NOMO-1 treated with DMSO at 0.1 percent for 48 hours (cell line): ENCODE measurements at regions not wholly inside any gene's neighbourhood (a gene's known extent, or its start where the extent isn't known, plus 50 kb on each side); places are given as distances from the start of the nearest gene placed in this dataset.

Source experiments
- DNase-seq: peaks from one replicate; lab custom pipeline; 2025; ENCODE audit not compliant: unreplicated experiment; lab: John Stamatoyannopoulos, UW

GRCh38 chr9:14031810-14032209 lies 282.1 kb downstream of the NFIB start:
- DNase-seq: no peak

GRCh38 chr9:14031060-14031414 lies 282.9 kb downstream of the NFIB start:
- DNase-seq: no peak

- no peak for DNase-seq
Observed at GRCh38 chr9:14030375-14031059, 283.4 kb downstream of the NFIB start.

GRCh38 chr9:14029806-14030374 lies 284.1 kb downstream of the NFIB start:
- DNase-seq: no peak

GRCh38 chr9:14027116-14027800 lies 286.7 kb downstream of the NFIB start:
- DNase-seq: no peak

GRCh38 chr9:14025741-14026140 lies 288.2 kb downstream of the NFIB start:
- DNase-seq: no peak

GRCh38 chr9:14023285-14023684 lies 290.7 kb downstream of the NFIB start:
- no peak for DNase-seq

GRCh38 chr9:14021871-14022525 lies 291.9 kb downstream of the NFIB start:
- DNase-seq: no peak

GRCh38 chr9:14018081-14018480 lies 295.9 kb downstream of the NFIB start:
- DNase-seq: no peak

GRCh38 chr9:14014744-14015143 lies 299.2 kb downstream of the NFIB start:
- DNase-seq: no peak

GRCh38 chr9:14014218-14014617 lies 299.7 kb downstream of the NFIB start:
- DNase-seq: no peak

GRCh38 chr9:14011799-14012560 lies 302.0 kb downstream of the NFIB start:
- no peak for DNase-seq

GRCh38 chr9:14007190-14007769 lies 306.7 kb downstream of the NFIB start:
- DNase-seq: no peak

- no peak for DNase-seq
Observed at GRCh38 chr9:14006386-14007187, 307.4 kb downstream of the NFIB start.

- no peak for DNase-seq
Observed at GRCh38 chr9:14004110-14004509, 309.8 kb downstream of the NFIB start.

GRCh38 chr9:13994240-13994639 lies 319.7 kb downstream of the NFIB start:
- DNase-seq: no peak

GRCh38 chr9:13993632-13994185 lies 320.2 kb downstream of the NFIB start:
- DNase-seq: no peak

GRCh38 chr9:13992138-13993088 lies 321.5 kb downstream of the NFIB start:
- no peak for DNase-seq

- no peak for DNase-seq
Observed at GRCh38 chr9:13991395-13991794, 322.5 kb downstream of the NFIB start.
